Ishikawa (cell line): ENCODE measurements at regions not wholly inside any gene's neighbourhood (a gene's known extent, or its start where the extent isn't known, plus 50 kb on each side); places are given as distances from the start of the nearest gene placed in this dataset.

Experiments used
- CEBPB ChIP-seq: IDR thresholded peaks from 2 replicates; pipeline ENCODE4 v1.6.1; 2012
- CREB1 ChIP-seq: IDR thresholded peaks from 2 replicates; pipeline ENCODE4 v1.6.1; 2012; ENCODE audit warnings: low read depth
- EGR1 ChIP-seq: IDR thresholded peaks from 2 replicates; pipeline ENCODE4 v1.6.1; 2012
- EP300 ChIP-seq: IDR thresholded peaks from 2 replicates; pipeline ENCODE4 v1.6.1; 2012; ENCODE audit warnings: borderline replicate concordance
- NFIC ChIP-seq: IDR thresholded peaks from 2 replicates; pipeline ENCODE4 v1.6.1; 2012
- TAF1 ChIP-seq: IDR thresholded peaks from 2 replicates; pipeline ENCODE4 v1.6.1; 2012; ENCODE audit warnings: low read depth, mild to moderate bottlenecking
- TEAD4 ChIP-seq: IDR thresholded peaks from 2 replicates; pipeline ENCODE4 v1.6.1; 2012
- ZBTB7A ChIP-seq: IDR thresholded peaks from 2 replicates; pipeline ENCODE4 v1.6.1; 2012; ENCODE audit warnings: low read depth
- TF ChIP-seq, protein P1 (sequence below): IDR thresholded peaks from 2 replicates; pipeline ENCODE4 v1.6.1; 2012; ENCODE audit warnings: low read depth, mild to moderate bottlenecking

DNA sequence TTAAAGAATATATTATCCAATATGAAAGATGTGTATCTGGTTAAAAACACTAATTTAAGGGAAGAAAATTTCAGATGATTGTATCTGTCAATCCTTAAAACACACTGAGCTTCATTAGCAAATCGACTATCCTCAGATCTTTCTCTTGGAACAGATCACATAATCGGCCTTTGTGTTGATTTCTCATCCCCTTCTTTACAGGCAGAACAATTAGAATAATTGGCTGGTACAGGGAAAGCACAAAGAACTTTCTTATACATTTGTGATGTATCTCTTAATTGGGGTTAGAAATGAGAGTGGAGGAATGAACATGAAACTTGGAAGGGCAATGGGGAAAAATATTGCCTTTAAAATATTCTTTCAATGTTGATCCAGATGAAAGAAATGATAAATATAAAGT is 662.1 kb downstream of the TLE4 start:
- no peak for TF ChIP-seq CREB1
- no peak for TF ChIP-seq EP300
- TF ChIP-seq, protein P1, sequence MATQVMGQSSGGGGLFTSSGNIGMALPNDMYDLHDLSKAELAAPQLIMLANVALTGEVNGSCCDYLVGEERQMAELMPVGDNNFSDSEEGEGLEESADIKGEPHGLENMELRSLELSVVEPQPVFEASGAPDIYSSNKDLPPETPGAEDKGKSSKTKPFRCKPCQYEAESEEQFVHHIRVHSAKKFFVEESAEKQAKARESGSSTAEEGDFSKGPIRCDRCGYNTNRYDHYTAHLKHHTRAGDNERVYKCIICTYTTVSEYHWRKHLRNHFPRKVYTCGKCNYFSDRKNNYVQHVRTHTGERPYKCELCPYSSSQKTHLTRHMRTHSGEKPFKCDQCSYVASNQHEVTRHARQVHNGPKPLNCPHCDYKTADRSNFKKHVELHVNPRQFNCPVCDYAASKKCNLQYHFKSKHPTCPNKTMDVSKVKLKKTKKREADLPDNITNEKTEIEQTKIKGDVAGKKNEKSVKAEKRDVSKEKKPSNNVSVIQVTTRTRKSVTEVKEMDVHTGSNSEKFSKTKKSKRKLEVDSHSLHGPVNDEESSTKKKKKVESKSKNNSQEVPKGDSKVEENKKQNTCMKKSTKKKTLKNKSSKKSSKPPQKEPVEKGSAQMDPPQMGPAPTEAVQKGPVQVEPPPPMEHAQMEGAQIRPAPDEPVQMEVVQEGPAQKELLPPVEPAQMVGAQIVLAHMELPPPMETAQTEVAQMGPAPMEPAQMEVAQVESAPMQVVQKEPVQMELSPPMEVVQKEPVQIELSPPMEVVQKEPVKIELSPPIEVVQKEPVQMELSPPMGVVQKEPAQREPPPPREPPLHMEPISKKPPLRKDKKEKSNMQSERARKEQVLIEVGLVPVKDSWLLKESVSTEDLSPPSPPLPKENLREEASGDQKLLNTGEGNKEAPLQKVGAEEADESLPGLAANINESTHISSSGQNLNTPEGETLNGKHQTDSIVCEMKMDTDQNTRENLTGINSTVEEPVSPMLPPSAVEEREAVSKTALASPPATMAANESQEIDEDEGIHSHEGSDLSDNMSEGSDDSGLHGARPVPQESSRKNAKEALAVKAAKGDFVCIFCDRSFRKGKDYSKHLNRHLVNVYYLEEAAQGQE: no peak
- TF ChIP-seq CEBPB: no peak
- TF ChIP-seq NFIC: no peak
- TF ChIP-seq TAF1: no peak
- TF ChIP-seq ZBTB7A: no peak
- TF ChIP-seq TEAD4: no peak
- TF ChIP-seq EGR1: no peak
